ENCODE measurements at regions not wholly inside any gene's neighbourhood (a gene's known extent, or its start where the extent isn't known, plus 50 kb on each side); places are given as distances from the start of the nearest gene placed in this dataset.
"Not testable (repeated sequence)": the region's sequence is repeated elsewhere in the genome, so short reads cannot be mapped to it uniquely, and the experiment has no call there.

- H3K27ac Mint-ChIP-seq, result no peak overlapping the region
- H3K4me1 Mint-ChIP-seq (ENCODE audit: low read depth), result no peaks in the 10 kb centered on the region
- no peak for DNase-seq
- peaks cover 26% of the 10 kb centered on the region for H3K9me3 Mint-ChIP-seq
- intact Hi-C loops (cut with micrococcal nuclease), result no loop called here
- H3K4me3 Mint-ChIP-seq, result no peak overlapping the region
- H3K27me3 Mint-ChIP-seq (ENCODE audit: low read depth), result no peaks in the 10 kb centered on the region
- H3K36me3 Mint-ChIP-seq (ENCODE audit: low read depth), result no peaks in the 10 kb centered on the region
- CTCF ChIA-PET, result interaction anchor here (0.6 kb wide), 1 partner anchor 11 kb away, joined by 3 read pairs; no protein-coding TSS in a partner anchor
Observed at GRCh38 chr7:138346975-138347374, 113.1 kb upstream of the TRIM24 start.

DNA sequence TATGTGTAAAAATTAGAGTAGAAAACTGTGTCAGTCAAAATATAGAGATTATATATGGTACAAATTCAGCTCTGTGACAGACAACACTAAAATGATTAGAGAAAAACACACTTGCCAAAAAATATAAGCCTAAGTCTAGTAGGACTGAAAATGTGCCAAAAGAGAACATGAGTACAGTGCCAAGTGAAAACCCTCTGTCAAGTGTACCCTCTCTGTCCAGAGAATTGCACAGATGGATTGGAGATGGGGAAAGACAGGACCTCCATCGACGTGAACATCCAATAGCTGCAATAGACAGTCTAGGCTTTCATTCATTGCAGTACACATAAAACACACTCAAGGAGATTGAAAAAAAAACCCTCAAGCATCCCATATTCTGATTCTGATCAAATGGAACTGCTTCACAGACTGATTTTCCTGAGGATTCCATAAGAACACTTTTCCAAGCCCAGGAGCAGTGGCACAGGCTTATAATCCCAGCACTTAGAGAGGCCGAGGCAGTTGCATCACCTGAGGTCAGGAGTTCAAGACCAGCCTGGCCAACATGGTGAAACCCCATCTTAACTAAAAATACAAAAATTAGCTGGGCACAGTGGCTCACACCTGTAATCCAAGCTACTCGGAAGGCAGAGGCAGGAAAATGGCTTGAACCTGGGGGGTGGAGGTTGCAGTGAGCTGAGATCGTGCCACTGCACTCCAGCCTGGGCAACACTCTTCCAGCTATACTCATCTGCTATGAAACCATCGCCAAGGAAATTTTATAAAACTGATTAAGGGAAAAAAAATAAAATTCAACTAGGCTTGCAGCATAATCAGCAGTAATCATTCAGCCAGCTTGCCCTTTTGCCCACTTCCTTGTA, 110.0 kb upstream of the TRIM24 start:
- H3K36me3 Mint-ChIP-seq (ENCODE audit: low read depth), result no peaks in the 10 kb centered on the region
- H3K4me3 Mint-ChIP-seq, result no peak overlapping the region
- H3K27ac Mint-ChIP-seq, result no peak overlapping the region
- no peak for DNase-seq
- H3K27me3 Mint-ChIP-seq (ENCODE audit: low read depth), result no peaks in the 10 kb centered on the region
- intact Hi-C loops (cut with micrococcal nuclease), result no loop called here
- peaks cover 14% of the 10 kb centered on the region for H3K9me3 Mint-ChIP-seq
- CTCF ChIA-PET, result no interaction called here
- no peaks in the 10 kb centered on the region for H3K4me1 Mint-ChIP-seq (ENCODE audit: low read depth)

- no peaks in the 10 kb centered on the region for H3K36me3 Mint-ChIP-seq (ENCODE audit: low read depth)
- CTCF ChIA-PET, result no interaction called here
Observed at GRCh38 chr7:138350701-138351357, 109.2 kb upstream of the TRIM24 start.

DNA sequence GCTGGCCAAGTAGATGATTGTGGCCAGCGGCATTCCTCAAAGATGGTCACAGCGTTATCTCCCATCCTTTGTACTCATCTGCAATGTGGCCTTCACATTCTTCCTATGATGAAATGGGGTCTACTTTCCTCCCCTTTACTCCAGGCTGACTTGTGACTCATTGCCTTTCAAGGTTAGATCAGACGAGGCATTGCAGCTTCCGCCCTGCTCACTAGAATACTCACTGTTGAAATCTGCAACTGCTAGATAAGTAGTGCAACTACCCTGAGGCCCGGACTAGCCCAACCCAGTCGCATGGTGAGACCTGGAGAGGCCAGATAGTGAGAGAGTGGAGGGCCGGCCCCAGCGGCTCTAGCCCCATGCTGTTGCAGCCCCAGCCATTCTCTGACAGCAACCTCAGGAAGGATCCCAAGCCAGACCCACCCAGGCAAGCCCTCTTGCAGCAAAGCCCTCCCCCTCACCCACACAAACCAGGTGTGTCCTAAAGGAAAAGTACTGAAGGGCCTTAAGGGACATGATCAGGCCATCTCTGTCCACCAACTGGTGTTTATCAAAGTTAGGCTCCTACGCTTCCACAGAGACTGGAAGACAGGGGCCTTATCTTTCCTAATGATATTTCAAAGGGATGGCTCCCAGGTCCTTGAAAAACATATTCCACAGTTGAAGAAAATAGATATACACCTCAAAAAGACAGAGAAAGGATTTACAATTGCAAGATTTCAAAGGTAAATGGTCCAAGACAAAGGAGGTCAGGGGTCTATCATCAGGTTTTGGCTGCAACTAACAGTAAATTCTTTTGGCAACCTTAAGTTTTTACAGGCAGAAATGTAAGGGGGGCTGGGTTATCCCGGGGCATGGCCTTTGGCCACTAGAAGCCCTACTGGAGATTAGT, 107.2 kb upstream of the TRIM24 start:
- Mint-ChIP-seq H3K4me1 (ENCODE audit: low read depth) (no peaks in the 10 kb centered on the region), H3K9me3 (peaks cover 7% of the 10 kb centered on the region), H3K27me3 (ENCODE audit: low read depth) (no peaks in the 10 kb centered on the region), H3K4me3 (no peak overlapping the region), H3K36me3 (ENCODE audit: low read depth) (no peaks in the 10 kb centered on the region), H3K27ac (no peak overlapping the region)
- CTCF ChIA-PET, result no interaction called here
- DNase-seq, result no peak
- intact Hi-C loops (cut with micrococcal nuclease), result no loop called here

More at GRCh38 chr7:138350701-138351357, 109.2 kb upstream of the TRIM24 start:
- Mint-ChIP-seq H3K27me3 (ENCODE audit: low read depth) (no peaks in the 10 kb centered on the region), H3K9me3 (peaks cover 11% of the 10 kb centered on the region), H3K27ac (no peak overlapping the region), H3K4me3 (no peak overlapping the region), H3K4me1 (ENCODE audit: low read depth) (no peaks in the 10 kb centered on the region)
- no peak for DNase-seq
- intact Hi-C loops (cut with micrococcal nuclease), result no loop called here

DNA sequence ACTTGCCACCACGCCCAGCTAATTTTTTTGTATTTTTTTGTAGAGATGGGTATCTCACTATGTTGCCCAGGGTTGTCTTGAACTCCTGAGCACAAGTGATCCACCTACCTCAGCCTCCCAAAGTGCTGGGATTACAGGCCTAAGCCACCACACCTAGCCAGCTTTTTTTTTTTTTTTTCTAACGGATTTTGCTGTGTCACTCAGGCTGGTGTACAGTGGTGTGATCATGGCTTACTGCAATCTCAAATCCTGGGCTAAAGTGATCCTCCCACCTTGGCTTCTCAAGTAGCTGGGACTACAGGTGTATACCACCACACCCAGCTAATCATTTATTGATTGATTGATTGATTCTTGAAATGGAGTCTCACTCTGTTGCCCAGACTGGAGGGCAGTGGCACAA, 106.0 kb upstream of the TRIM24 start:
- intact Hi-C loops (cut with micrococcal nuclease), result no loop called here

DNA sequence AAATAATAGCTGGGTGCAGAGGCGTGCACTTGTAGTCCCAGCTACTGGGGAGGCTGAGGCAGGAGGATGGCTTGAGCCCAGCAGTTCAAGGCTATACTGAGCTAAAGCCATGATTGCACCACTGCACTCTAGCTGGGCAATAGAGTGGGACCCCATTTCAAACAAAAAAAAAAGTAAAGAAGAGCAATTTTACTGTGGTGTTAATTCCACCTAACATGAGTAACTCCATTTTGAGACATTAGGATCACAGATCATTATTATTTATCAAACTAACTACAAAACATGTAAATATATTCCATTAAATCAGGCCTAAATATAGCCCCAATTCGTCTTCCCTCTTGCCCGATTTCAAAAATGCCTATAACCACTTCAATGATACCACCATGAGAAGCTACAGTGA, 104.8 kb upstream of the TRIM24 start:
- Mint-ChIP-seq H3K36me3 (ENCODE audit: low read depth) (no peaks in the 10 kb centered on the region), H3K4me3 (no peak overlapping the region), H3K9me3 (peaks cover 7% of the 10 kb centered on the region), H3K4me1 (ENCODE audit: low read depth) (no peaks in the 10 kb centered on the region), H3K27me3 (ENCODE audit: low read depth) (no peaks in the 10 kb centered on the region), H3K27ac (no peak overlapping the region)
- intact Hi-C loops (cut with micrococcal nuclease), result no loop called here
- CTCF ChIA-PET, result no interaction called here
- no peak for DNase-seq

More for the DNA sequence above, 106.0 kb upstream of the TRIM24 start:
- Mint-ChIP-seq H3K27me3 (ENCODE audit: low read depth) (no peaks in the 10 kb centered on the region), H3K4me3 (no peak overlapping the region), H3K4me1 (ENCODE audit: low read depth) (no peaks in the 10 kb centered on the region), H3K27ac (no peak overlapping the region), H3K9me3 (peaks cover 7% of the 10 kb centered on the region), H3K36me3 (ENCODE audit: low read depth) (no peaks in the 10 kb centered on the region)
- CTCF ChIA-PET, result no interaction called here
- no peak for DNase-seq

DNA sequence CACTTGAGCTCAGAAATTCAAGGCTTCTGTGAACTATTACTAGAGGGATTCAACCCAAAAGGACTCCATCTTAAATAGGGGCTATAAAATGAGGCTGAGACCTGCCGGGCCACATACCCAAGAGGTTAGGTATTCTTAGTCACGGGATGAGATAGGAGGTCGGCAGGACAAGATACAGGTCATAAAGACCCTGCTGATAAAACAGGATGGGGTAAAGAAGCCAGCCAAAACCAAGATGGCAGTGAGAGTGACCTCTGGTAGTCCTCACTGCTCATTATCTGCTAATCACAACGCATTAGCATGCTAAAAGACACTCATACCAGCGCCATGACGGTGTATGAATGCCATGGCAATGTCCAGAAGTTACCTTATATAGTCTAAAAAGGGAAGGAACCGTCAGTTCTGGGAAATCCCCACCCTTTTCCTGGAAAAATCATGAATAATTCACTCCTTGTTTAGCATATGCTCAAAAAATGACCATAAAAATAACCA, 101.2 kb upstream of the TRIM24 start:
- intact Hi-C loops (cut with micrococcal nuclease), result no loop called here
- DNase-seq, result no peak
- Mint-ChIP-seq H3K4me3 (no peak overlapping the region), H3K27me3 (ENCODE audit: low read depth) (no peaks in the 10 kb centered on the region), H3K9me3 (no peaks in the 10 kb centered on the region), H3K4me1 (ENCODE audit: low read depth) (no peaks in the 10 kb centered on the region), H3K36me3 (ENCODE audit: low read depth) (no peaks in the 10 kb centered on the region), H3K27ac (no peak overlapping the region)
- CTCF ChIA-PET, result no interaction called here

DNA sequence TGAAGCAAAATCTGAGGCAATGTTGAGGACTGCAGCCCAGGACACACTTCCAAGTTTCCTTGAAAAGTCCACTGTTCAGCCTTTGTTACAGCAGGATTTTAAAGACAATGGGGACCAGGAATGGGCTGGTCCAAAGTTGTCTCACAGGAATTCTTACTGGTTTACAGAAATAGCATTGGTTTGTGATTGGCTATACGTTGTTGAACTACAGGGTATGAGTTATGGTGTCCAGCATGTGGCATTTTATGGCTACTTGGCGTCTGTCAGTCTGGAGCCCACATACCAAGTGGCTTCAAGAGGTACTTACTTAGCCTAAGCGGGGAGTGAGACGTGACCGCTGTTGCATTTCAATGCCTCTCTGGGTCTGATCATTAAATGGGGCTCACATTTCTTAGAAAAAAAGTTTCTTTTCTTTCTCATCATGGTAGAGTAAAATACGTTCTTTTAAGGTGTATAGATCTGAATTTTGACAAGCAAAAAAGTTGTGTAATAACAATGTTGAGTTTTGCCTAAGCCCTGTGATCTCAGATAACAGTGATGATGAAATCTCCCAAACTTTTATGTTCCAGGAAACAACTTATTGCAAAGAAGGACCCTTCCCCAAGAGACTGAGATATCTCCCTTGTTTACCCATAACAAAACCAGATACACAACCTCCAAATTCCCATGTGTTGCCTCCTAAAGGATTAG, 100.0 kb upstream of the TRIM24 start:
- CTCF ChIA-PET, result no interaction called here
- no peak overlapping the region for H3K4me3 Mint-ChIP-seq
- intact Hi-C loops (cut with micrococcal nuclease), result loop anchor here (5.0 kb wide), 1 partner anchor 377 kb away; no protein-coding TSS in a partner anchor

DNA sequence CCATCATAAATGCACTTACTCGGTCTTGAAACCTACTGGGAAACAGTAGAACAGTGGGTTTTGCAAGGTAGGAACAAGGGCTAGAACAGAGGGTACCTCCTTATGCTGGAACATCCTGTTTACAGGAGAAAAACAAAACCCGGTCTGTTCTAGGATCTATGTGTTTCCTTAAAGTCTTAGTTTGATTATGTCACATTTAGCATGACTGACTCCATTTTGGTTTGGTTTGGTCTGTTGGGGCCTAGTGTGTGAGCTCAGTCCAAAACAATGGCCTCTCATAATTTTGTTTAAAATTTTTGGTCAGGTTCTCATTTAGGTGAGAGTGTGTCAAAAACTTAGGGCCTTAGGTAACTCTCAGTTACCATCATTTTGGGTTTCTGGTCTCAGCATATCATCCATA, 96.3 kb upstream of the TRIM24 start:
- CTCF ChIA-PET, result interaction anchor here (0.6 to 0.7 kb wide), 2 partner anchors 56 to 84 kb away, joined by 3 read pairs; no protein-coding TSS in a partner anchor
- no peaks in the 10 kb centered on the region for H3K36me3 Mint-ChIP-seq (ENCODE audit: low read depth)
- H3K4me3 Mint-ChIP-seq, result no peak overlapping the region
- no peaks in the 10 kb centered on the region for H3K4me1 Mint-ChIP-seq (ENCODE audit: low read depth)
- H3K9me3 Mint-ChIP-seq, result peaks cover 4% of the 10 kb centered on the region
- H3K27me3 Mint-ChIP-seq (ENCODE audit: low read depth), result no peaks in the 10 kb centered on the region
- no peak overlapping the region for H3K27ac Mint-ChIP-seq
- intact Hi-C loops (cut with micrococcal nuclease), result loop anchor here (5.0 kb wide), 1 partner anchor 374 kb away; no protein-coding TSS in a partner anchor
- DNase-seq, result no peak

More for the DNA sequence above, 100.0 kb upstream of the TRIM24 start:
- DNase-seq, result no peak
- Mint-ChIP-seq H3K27ac (no peak overlapping the region), H3K4me1 (ENCODE audit: low read depth) (no peaks in the 10 kb centered on the region), H3K9me3 (no peaks in the 10 kb centered on the region), H3K27me3 (ENCODE audit: low read depth) (no peaks in the 10 kb centered on the region), H3K36me3 (ENCODE audit: low read depth) (no peaks in the 10 kb centered on the region)

DNA sequence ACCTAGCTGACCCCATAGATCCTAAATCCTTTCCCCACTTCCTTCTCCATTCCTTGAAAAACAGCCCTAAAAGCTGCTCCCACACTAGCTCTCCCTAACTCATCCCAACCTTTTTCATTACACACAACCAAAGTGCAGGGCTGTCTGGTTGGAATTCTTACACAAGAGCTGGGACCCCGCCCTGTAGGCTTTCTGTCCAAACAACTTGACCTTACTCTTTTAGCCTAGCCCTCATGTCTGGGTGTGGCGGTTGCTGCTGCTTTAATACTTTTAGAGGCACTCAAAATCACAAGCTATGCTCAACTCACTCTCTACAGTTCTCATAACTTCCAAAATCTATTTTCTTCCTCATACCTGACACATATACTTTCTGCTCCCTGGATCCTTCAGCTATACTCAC, 93.9 kb upstream of the TRIM24 start:
- H3K27me3 Mint-ChIP-seq (ENCODE audit: low read depth); H3K27ac Mint-ChIP-seq; DNase-seq; H3K4me3 Mint-ChIP-seq; intact Hi-C loops (cut with micrococcal nuclease); H3K4me1 Mint-ChIP-seq (ENCODE audit: low read depth); H3K36me3 Mint-ChIP-seq (ENCODE audit: low read depth): not testable (repeated sequence)
- CTCF ChIA-PET, result interaction anchor here (0.5 kb wide), 1 partner anchor 156 kb away, joined by 3 read pairs; no protein-coding TSS in a partner anchor
- peaks cover 17% of the 10 kb centered on the region for H3K9me3 Mint-ChIP-seq

- H3K27ac Mint-ChIP-seq; H3K27me3 Mint-ChIP-seq (ENCODE audit: low read depth); H3K4me1 Mint-ChIP-seq (ENCODE audit: low read depth); H3K36me3 Mint-ChIP-seq (ENCODE audit: low read depth); DNase-seq; intact Hi-C loops (cut with micrococcal nuclease); H3K4me3 Mint-ChIP-seq: not testable (repeated sequence)
- CTCF ChIA-PET, result interaction anchor here (0.5 kb wide), 1 partner anchor 156 kb away, joined by 3 read pairs; no protein-coding TSS in a partner anchor
- H3K9me3 Mint-ChIP-seq, result peaks cover 17% of the 10 kb centered on the region
Observed at GRCh38 chr7:138366676-138367075, 93.4 kb upstream of the TRIM24 start.

Measured in activated naive CD4-positive, alpha-beta T cell treated with anti-CD3 and anti-CD28 coated beads for 36 hours (primary cell).